ENCODE measurements at regions not wholly inside any gene's neighbourhood (a gene's known extent, or its start where the extent isn't known, plus 50 kb on each side); places are given as distances from the start of the nearest gene placed in this dataset.

- H3K4ac ChIP-seq (ENCODE audit: low read depth, low read length), result no peak overlapping the region
- H3K27me3 ChIP-seq (ENCODE audit: insufficient read depth, low read length), result no peaks in the 10 kb centered on the region
- no peak for DNase-seq
- no peaks in the 10 kb centered on the region for H3K9me3 ChIP-seq (ENCODE audit: control insufficient read depth, low read depth, low read length)
- H2AFZ ChIP-seq (ENCODE audit: low read length), result no peak overlapping the region
- no peak for TF ChIP-seq CTCF (conservative IDR thresholded peaks at IDR 0.05)
- Mint-ChIP-seq H3K36me3 (ENCODE audit: insufficient read depth in 1 of 3, low read depth in 3 of 3) (peaks cover 3 to 9% (median 3%) of the 10 kb centered on the region in 3 experiments; a peak in 5 of 7 replicates), H3K4me1 (no peaks in the 10 kb centered on the region), H3K27me3 (ENCODE audit: low read depth) (no peaks in the 10 kb centered on the region), H3K9me3 (peaks cover 0 to 3% of the 10 kb centered on the region in 2 experiments; a peak in 3 of 5 replicates), H3K27ac (no peak overlapping the region; a peak in 1 of 7 replicates), H3K4me3 (no peak overlapping the region)
- H3K23me2 ChIP-seq (ENCODE audit: insufficient read length, low read depth, low read length, poor library complexity, severe bottlenecking), result no peaks in the 10 kb centered on the region
- no peak overlapping the region for H3K27ac ChIP-seq (ENCODE audit: insufficient read length, low read depth, low read length)
- H3K4me2 ChIP-seq (ENCODE audit: insufficient read depth, insufficient read length, low read length), result no peak overlapping the region
- H2BK120ac ChIP-seq (ENCODE audit: low read depth, low read length, poor library complexity, severe bottlenecking), result no peak overlapping the region
- H2BK15ac ChIP-seq (ENCODE audit: low read depth, low read length), result no peak overlapping the region
- no peaks in the 10 kb centered on the region for H3K4me1 ChIP-seq (ENCODE audit: insufficient read depth, low read length)
- H3K56ac ChIP-seq (ENCODE audit: insufficient read length, low read depth, low read length), result no peak overlapping the region
- no peak overlapping the region for H2BK20ac ChIP-seq (ENCODE audit: low read depth, low read length, poor library complexity, severe bottlenecking)
- H3K18ac ChIP-seq (ENCODE audit: insufficient read length, low read depth, low read length), result no peak overlapping the region
- H2BK12ac ChIP-seq (ENCODE audit: insufficient read length, low read depth, low read length), result no peak overlapping the region
- no peaks in the 10 kb centered on the region for H4K20me1 ChIP-seq (ENCODE audit: control insufficient read depth, insufficient read depth, insufficient read length)
- no peak overlapping the region for H3T11ph ChIP-seq (ENCODE audit: low read length)
- H3K79me2 ChIP-seq (ENCODE audit: insufficient read depth, low read length), result no peaks in the 10 kb centered on the region
- no peak overlapping the region for H2AK5ac ChIP-seq (ENCODE audit: insufficient read length, low read length)
- H3K14ac ChIP-seq (ENCODE audit: insufficient read depth, low read length), result no peak overlapping the region
- no peak overlapping the region for H2BK5ac ChIP-seq (ENCODE audit: insufficient read length, low read length)
- no peak overlapping the region for H4K8ac ChIP-seq (replicated peaks; ENCODE audit: insufficient read length, low read depth, low read length)
- no peaks in the 10 kb centered on the region for H3K79me1 ChIP-seq (ENCODE audit: insufficient read depth, low read depth, low read length, poor library complexity, severe bottlenecking)
- no peak overlapping the region for H4K91ac ChIP-seq (ENCODE audit: insufficient read length, low read depth, low read length)
- no peak overlapping the region for H4K5ac ChIP-seq (ENCODE audit: insufficient read length, low read depth, low read length)
- H3K9ac ChIP-seq (ENCODE audit: extremely low read depth, insufficient read length, low read length), result no peak overlapping the region
- H3K23ac ChIP-seq (ENCODE audit: insufficient read length, low read depth, low read length), result no peak overlapping the region
Measured at GRCh38 chr1:238331557-238331956, 440.8 kb upstream of the ZP4 start.
